Endodermal cell (in vitro differentiated cells): ENCODE measurements at regions not wholly inside any gene's neighbourhood (a gene's known extent, or its start where the extent isn't known, plus 50 kb on each side); places are given as distances from the start of the nearest gene placed in this dataset.

ENCODE experiments used
- DNase-seq: peaks from one replicate; pipeline ENCODE4 v3.0.0-alpha.2; 2017
- H3K27ac ChIP-seq: 2 replicates; pipeline ENCODE4 v1.5.1; 2013; ENCODE audit warnings: mild to moderate bottlenecking, low read depth, low read length, moderate library complexity
- H3K27me3 ChIP-seq: 2 replicates; pipeline ENCODE4 v1.6.1; 2013; ENCODE audit warnings: mild to moderate bottlenecking, low read length, moderate library complexity; ENCODE audit not compliant: insufficient read depth, control insufficient read depth, poor library complexity, severe bottlenecking
- H3K36me3 ChIP-seq: 2 replicates; pipeline ENCODE4 v1.7.0; 2013; ENCODE audit warnings: mild to moderate bottlenecking, low read length, moderate library complexity; ENCODE audit not compliant: control insufficient read depth, insufficient read depth
- H3K4me1 ChIP-seq: one replicate; pipeline ENCODE4 v1.7.0; 2013; ENCODE audit warnings: low read length; ENCODE audit not compliant: control insufficient read depth, insufficient read depth
- H3K4me3 ChIP-seq: 2 replicates; pipeline ENCODE4 v1.5.1; 2013; ENCODE audit warnings: mild to moderate bottlenecking, low read length, moderate library complexity
- H3K9ac ChIP-seq: 2 replicates; pipeline ENCODE4 v1.6.1; 2013; ENCODE audit warnings: mild to moderate bottlenecking, low read length, moderate library complexity; ENCODE audit not compliant: poor library complexity, severe bottlenecking; ENCODE audit errors: extremely low read depth
- H3K9me3 ChIP-seq: 2 replicates; pipeline ENCODE4 v1.6.1; 2013; ENCODE audit warnings: mild to moderate bottlenecking, low read length, moderate library complexity; ENCODE audit not compliant: control insufficient read depth
- H3K27ac Mint-ChIP-seq: 2 replicates; pipeline ENCODE4 v1.8.0; 2020; ENCODE audit warnings: mixed read lengths
- H3K27me3 Mint-ChIP-seq: 2 replicates; pipeline ENCODE4 v1.8.0; 2021; ENCODE audit warnings: mild to moderate bottlenecking, mixed read lengths; ENCODE audit not compliant: insufficient read depth
- H3K36me3 Mint-ChIP-seq: 2 replicates; pipeline ENCODE4 v1.8.0; 2020; ENCODE audit warnings: low read depth, mixed read lengths
- H3K4me1 Mint-ChIP-seq: 2 replicates; pipeline ENCODE4 v1.8.0; 2020; ENCODE audit warnings: mixed read lengths
- H3K4me3 Mint-ChIP-seq: 2 replicates; pipeline ENCODE4 v1.8.0; 2020; ENCODE audit warnings: mild to moderate bottlenecking, moderate library complexity, mixed read lengths
- H3K9me3 Mint-ChIP-seq: 2 replicates; pipeline ENCODE4 v1.8.0; 2020; ENCODE audit warnings: mild to moderate bottlenecking, mixed read lengths
- CTCF ChIP-seq: fragments of 200-600 bp; sonication (generic); conservative IDR thresholded peaks from 2 replicates; pipeline ENCODE4 v1.5.0; 2021; ENCODE audit warnings: antibody characterized with exemption, mild to moderate bottlenecking
- WGBS, 2 experiments: methylation state at CpG; one replicate each; pipeline versions ENCODE4 v1.1.5 to v1.1.7; 2013; ENCODE audit warnings: missing lambda C conversion rate in 2 of 2, mixed read lengths in 1 of 2; ENCODE audit not compliant: insufficient coverage in 1 of 2, insufficient read length in 1 of 2; 5-methylcytosine and 5-hydroxymethylcytosine counted together

DNA sequence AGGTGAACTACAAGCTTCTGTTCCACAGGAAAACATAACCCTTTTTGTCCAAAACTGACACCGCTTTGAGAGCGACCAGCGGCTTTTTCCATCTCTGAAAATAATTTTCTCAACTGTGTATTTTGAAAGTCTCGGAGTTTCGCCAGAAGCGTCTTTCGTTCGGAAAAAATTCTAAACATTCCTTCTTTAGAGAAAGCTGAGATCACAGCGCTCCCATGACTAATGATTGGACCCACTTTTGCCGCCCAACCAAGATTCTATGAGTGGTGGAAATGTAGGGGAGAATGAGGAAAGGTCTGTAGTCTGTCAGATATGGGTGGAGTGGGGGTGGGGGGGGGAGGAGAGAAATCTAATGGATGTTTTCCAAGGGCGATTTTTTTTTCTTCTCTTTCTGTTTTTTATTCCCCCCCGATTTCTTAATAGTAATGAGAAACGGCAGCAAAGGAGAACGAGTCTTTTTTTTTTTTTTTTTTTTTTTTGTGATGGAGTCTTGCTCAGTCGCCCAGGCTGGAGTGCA, 189.3 kb downstream of the TRIM27 start:
- H3K9me3 Mint-ChIP-seq = peaks cover 8% of the 10 kb centered on the region
- DNase-seq = no peak
- H3K27me3 Mint-ChIP-seq = peaks cover 97% of the 10 kb centered on the region
- no peak for TF ChIP-seq CTCF
- H3K4me3 ChIP-seq = no peak overlapping the region
- peaks cover 69% of the 10 kb centered on the region for H3K27me3 ChIP-seq
- no peak overlapping the region for H3K27ac Mint-ChIP-seq
- no peak overlapping the region for H3K9ac ChIP-seq
- no peaks in the 10 kb centered on the region for H3K36me3 Mint-ChIP-seq
- no peaks in the 10 kb centered on the region for H3K4me1 ChIP-seq
- no peaks in the 10 kb centered on the region for H3K9me3 ChIP-seq
- H3K4me3 Mint-ChIP-seq = no peak overlapping the region
- H3K4me1 Mint-ChIP-seq = peaks cover 25% of the 10 kb centered on the region
- no peak overlapping the region for H3K27ac ChIP-seq
- no peaks in the 10 kb centered on the region for H3K36me3 ChIP-seq
- 95 to 98% methylated on average over 8 to 13 of the region's 15 CpGs for WGBS, 2 experiments

- Mint-ChIP-seq H3K27ac (no peak overlapping the region), H3K36me3 (no peaks in the 10 kb centered on the region), H3K4me3 (peak overlapping the region; percentile 57), H3K4me1 (peaks cover 22% of the 10 kb centered on the region), H3K9me3 (peaks cover 8% of the 10 kb centered on the region), H3K27me3 (peaks cover 87% of the 10 kb centered on the region)
- DNase-seq = no peak
- Histone ChIP-seq H3K27me3 (peaks cover 57% of the 10 kb centered on the region), H3K4me1 (no peaks in the 10 kb centered on the region), H3K27ac (no peak overlapping the region), H3K9me3 (no peaks in the 10 kb centered on the region), H3K4me3 (peak overlapping the region; percentile 79), H3K9ac (no peak overlapping the region), H3K36me3 (no peaks in the 10 kb centered on the region)
- WGBS, 2 experiments = 68% methylated on average over 2 of the region's 2 CpGs; no CpG with 5 or more reads in 1 of the 2 experiments
- no peak for TF ChIP-seq CTCF
These were observed 187.7 kb downstream of the TRIM27 start for GRCh38 chr6:28736121-28736520.

- H3K9ac ChIP-seq = no peak overlapping the region
- no peak overlapping the region for H3K27ac ChIP-seq
- no peak for TF ChIP-seq CTCF
- Mint-ChIP-seq H3K27ac (no peak overlapping the region), H3K9me3 (peaks cover 8% of the 10 kb centered on the region), H3K4me3 (peak overlapping the region; percentile 55), H3K36me3 (no peaks in the 10 kb centered on the region), H3K27me3 (peaks cover 80% of the 10 kb centered on the region), H3K4me1 (peaks cover 22% of the 10 kb centered on the region)
- DNase-seq = peak; percentile 81
- peak overlapping the region; percentile 61 for H3K4me3 ChIP-seq
- H3K27me3 ChIP-seq = peaks cover 47% of the 10 kb centered on the region
- H3K9me3 ChIP-seq = no peaks in the 10 kb centered on the region
- no peaks in the 10 kb centered on the region for H3K4me1 ChIP-seq
- WGBS, 2 experiments = 30 to 51% methylated on average over 13 to 17 of the region's 17 CpGs
- no peaks in the 10 kb centered on the region for H3K36me3 ChIP-seq
These were observed 185.9 kb downstream of the TRIM27 start for GRCh38 chr6:28737750-28738395.
